Mucosa of descending colon (tissue), 3 donors: ENCODE measurements at regions not wholly inside any gene's neighbourhood (a gene's known extent, or its start where the extent isn't known, plus 50 kb on each side); places are given as distances from the start of the nearest gene placed in this dataset.

Experiments used
- ATAC-seq: fragments of 200-7000 bp; cut with Tn5 transposase; one replicate; pipeline ENCODE4 v1.9.1; 2020; ENCODE audit warnings: mild to moderate bottlenecking, moderate library complexity
- DNase-seq, 3 donors: peaks; one replicate each; pipeline ENCODE4 v3.0.0-alpha.2; 2020
- H3K36me3 ChIP-seq: fragments of 200-600 bp; one replicate; pipeline ENCODE4 v1.8.0; 2021; ENCODE audit warnings: low read depth, mild to moderate bottlenecking
- H3K4me1 ChIP-seq: fragments of 200-600 bp; one replicate; pipeline ENCODE4 v1.8.0; 2021; ENCODE audit warnings: low read depth, mild to moderate bottlenecking
- H3K4me3 ChIP-seq: fragments of 200-600 bp; one replicate; pipeline ENCODE4 v1.8.0; 2021; ENCODE audit warnings: mild to moderate bottlenecking
- H3K9me3 ChIP-seq: fragments of 200-600 bp; one replicate; pipeline ENCODE4 v1.8.0; 2021; ENCODE audit warnings: mild to moderate bottlenecking
- CTCF ChIP-seq: fragments of 200-600 bp; IDR thresholded peaks from one replicate; pipeline ENCODE4 v1.8.0; 2022; ENCODE audit warnings: antibody characterized with exemption, mild to moderate bottlenecking
- intact Hi-C, 2 donors: fragments of 100-400 bp; cut with DNase I in 1 of 2; cut with micrococcal nuclease in 1 of 2; formaldehyde crosslinking; loops; one replicate each; pipeline versions ENCODE4 v1.11.0 to v1.11.1; 2022; cut with DNase I, micrococcal nuclease
- donor health status: DM: no; HTN: no; CAD: no; lungs with moderate emphysema.
- donor health status: DM: no; HTN: no; CAD: no.
- donor health status: DM: no; HTN: yes; CAD: no.

DNA sequence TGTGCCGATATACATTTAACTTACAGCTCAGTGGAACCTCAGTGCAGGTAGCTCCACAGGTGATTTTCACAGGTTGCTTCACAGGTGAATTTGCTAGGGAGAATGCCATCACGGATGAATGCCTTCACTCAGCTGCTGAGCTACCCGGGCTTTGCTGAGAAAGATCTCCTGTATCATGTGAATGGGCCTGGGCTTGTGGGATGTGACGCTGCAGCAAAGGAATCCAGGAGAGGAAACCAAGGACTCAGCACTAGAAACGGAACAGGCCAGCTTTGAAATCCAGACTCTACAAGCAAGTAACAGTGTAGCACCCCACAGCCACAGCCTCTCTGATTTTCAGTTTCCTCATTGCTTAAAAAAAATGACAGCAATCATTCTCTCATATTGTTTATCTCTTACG is 271.4 kb upstream of the MAF start:
- no peak overlapping the region for H3K4me3 ChIP-seq

DNA sequence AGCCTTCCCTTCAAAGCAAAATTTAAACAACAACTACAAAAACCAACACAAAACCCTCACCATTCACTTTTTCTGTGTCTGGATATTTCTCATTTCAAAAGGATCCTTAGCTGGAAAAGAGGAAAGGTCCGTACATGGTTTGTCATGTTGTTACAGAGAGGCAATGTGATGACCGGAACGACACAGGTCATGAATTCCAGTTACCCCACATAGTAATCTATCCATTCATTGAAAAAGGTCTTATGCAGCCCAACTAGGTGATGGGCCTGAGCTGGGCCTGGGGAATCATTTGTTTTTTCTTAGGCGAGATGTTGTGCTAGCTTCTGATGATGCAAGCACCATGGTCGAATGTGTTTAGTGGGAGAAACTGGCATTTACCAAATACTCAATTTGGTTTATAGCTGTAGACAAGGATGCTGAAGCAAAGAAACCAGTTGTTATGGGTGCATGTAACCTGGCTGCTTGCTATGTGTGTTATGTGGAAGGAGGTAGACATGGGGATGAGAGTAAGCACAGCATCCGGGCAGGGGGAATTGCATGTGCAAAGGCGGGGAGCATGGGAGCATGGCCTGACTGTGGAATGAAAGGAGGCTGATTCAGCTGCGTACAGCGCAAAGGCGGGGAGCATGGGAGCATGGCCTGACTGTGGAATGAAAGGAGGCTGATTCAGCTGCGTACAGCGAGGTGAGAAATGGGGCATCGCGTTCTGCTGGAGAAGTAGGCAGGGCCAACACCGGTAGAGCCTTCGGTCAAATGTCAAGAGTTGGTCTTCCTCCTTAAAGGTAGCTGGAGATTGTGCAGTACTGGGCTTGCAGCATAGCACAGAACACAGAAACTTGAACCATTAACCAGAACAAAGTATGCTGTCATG is 269.7 kb upstream of the MAF start:
- no peak for ATAC-seq
- Histone ChIP-seq H3K36me3 (no peaks in the 10 kb centered on the region), H3K4me3 (no peak overlapping the region), H3K4me1 (no peaks in the 10 kb centered on the region), H3K9me3 (no peaks in the 10 kb centered on the region)
- intact Hi-C loops = no loop called here
- TF ChIP-seq CTCF = no peak
- no peak for DNase-seq

More for the DNA sequence above, 271.4 kb upstream of the MAF start:
- no peaks in the 10 kb centered on the region for H3K4me1 ChIP-seq
- no peak for DNase-seq
- no peaks in the 10 kb centered on the region for H3K36me3 ChIP-seq
- ATAC-seq = no peak
- no peaks in the 10 kb centered on the region for H3K9me3 ChIP-seq
- no peak for TF ChIP-seq CTCF
- intact Hi-C loops = no loop called here

DNA sequence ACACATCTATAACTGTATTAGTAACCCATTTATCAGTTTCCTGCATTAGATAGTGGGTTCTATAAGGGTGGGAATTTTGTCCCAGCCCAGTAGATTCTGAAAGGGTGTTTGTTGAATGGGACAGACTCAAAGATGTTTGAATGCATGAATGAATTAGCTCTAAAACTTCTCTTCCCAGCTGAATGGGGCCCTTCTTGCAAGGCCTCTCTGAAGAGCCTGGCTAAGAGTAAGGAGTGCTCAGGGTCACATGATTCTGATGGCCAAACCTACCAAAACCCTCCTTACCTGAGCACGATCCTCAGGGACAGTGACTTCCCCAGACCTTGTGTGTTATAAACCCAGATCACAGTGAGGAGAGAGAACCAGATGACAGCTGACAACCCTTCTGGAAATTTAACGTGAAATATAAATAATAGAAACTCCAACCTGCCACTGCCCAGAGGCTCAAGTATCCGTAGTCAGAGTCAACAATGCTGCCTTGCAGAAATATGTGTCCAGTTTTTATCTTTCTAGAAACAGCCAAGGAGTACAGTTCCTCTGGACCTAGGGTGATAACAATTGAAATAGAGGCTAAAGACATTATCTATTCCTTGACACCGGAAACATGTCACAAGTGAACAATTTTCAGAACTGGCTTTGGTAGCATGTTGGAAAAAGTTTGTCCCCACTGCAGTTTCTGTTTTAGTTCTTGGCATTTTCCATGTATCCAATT is 268.9 kb upstream of the MAF start:
- ATAC-seq = no peak
- Histone ChIP-seq H3K9me3 (no peaks in the 10 kb centered on the region), H3K4me1 (no peaks in the 10 kb centered on the region), H3K36me3 (no peaks in the 10 kb centered on the region), H3K4me3 (no peak overlapping the region)
- no peak for DNase-seq
- intact Hi-C loops = no loop called here
- TF ChIP-seq CTCF = no peak

- H3K36me3 ChIP-seq = no peaks in the 10 kb centered on the region
- H3K4me1 ChIP-seq = no peaks in the 10 kb centered on the region
- H3K4me3 ChIP-seq = no peak overlapping the region
- DNase-seq = no peak
- intact Hi-C loops = no loop called here
- TF ChIP-seq CTCF = no peak
- no peak for ATAC-seq
- no peaks in the 10 kb centered on the region for H3K9me3 ChIP-seq
These were observed 268.3 kb upstream of the MAF start for GRCh38 chr16:79868841-79869240.

DNA sequence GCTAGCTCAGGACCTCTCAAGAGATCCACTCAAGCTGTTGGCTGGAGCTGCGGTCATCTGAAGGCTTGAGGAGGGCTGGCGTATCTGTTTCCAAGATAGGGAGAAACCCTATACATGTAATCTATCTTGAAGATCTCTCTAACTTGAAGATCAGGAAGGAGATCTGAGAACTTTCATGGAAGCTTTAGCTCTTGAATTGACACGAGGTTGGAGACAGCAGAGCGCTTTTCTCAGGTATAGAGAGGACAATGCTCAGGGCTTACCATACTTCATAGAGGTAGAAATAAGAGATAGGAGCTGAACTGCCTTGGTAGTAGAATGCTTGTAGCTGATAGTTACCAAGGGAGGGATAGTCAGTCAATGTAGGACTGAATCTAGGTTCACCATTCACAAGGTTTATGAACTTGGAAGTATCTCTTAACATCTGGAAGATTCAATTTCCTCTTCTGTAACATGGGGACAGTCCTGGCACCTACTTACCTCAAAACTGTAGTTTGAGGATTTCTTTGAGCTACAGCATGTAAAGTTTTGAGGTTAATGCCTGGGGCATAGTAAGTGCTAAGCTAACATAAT is 267.0 kb upstream of the MAF start:
- H3K4me1 ChIP-seq = no peaks in the 10 kb centered on the region
- H3K9me3 ChIP-seq = no peaks in the 10 kb centered on the region
- TF ChIP-seq CTCF = no peak
- ATAC-seq = no peak
- no peak for DNase-seq
- no peaks in the 10 kb centered on the region for H3K36me3 ChIP-seq
- intact Hi-C loops = no loop called here
- H3K4me3 ChIP-seq = no peak overlapping the region
